GM19467 (cell line): ENCODE measurements at regions not wholly inside any gene's neighbourhood (a gene's known extent, or its start where the extent isn't known, plus 50 kb on each side); places are given as distances from the start of the nearest gene placed in this dataset.

ENCODE experiments used
- ATAC-seq: cut with Tn5 transposase; IDR thresholded peaks from one replicate; pipeline ENCODE4 v1.9.1; 2021; ENCODE audit warnings: mild to moderate bottlenecking, moderate library complexity; ENCODE audit not compliant: unreplicated experiment

GRCh38 chr22:49721211-49721763 is 106.4 kb downstream of the BRD1 start:
- no peak for ATAC-seq

- ATAC-seq: no peak
These were observed 107.3 kb downstream of the BRD1 start for GRCh38 chr22:49720279-49720959.

- ATAC-seq: no peak
These were observed 108.6 kb downstream of the BRD1 start for GRCh38 chr22:49719046-49719445.

- no peak for ATAC-seq
These were observed 109.3 kb downstream of the BRD1 start for GRCh38 chr22:49718396-49718795.

GRCh38 chr22:49717322-49717919 is 110.3 kb downstream of the BRD1 start:
- no peak for ATAC-seq

GRCh38 chr22:49716441-49716840 is 111.2 kb downstream of the BRD1 start:
- ATAC-seq: no peak

- ATAC-seq: no peak
These were observed 112.2 kb downstream of the BRD1 start for GRCh38 chr22:49715450-49715849.

- ATAC-seq: no peak
These were observed 114.7 kb downstream of the BRD1 start for GRCh38 chr22:49713003-49713402.

- ATAC-seq: no peak
These were observed 115.4 kb downstream of the BRD1 start for GRCh38 chr22:49712195-49712791.

GRCh38 chr22:49710746-49711145 is 116.9 kb downstream of the BRD1 start:
- no peak for ATAC-seq

GRCh38 chr22:49709464-49709863 is 118.2 kb downstream of the BRD1 start:
- no peak for ATAC-seq

- no peak for ATAC-seq
These were observed 121.7 kb downstream of the BRD1 start for GRCh38 chr22:49705972-49706352.

- no peak for ATAC-seq
These were observed 122.3 kb downstream of the BRD1 start for GRCh38 chr22:49705216-49705971.

- no peak for ATAC-seq
These were observed 123.1 kb downstream of the BRD1 start for GRCh38 chr22:49704345-49705215.

- ATAC-seq: no peak
These were observed 123.7 kb downstream of the BRD1 start for GRCh38 chr22:49703990-49704344.

- ATAC-seq: no peak
These were observed 124.2 kb downstream of the BRD1 start for GRCh38 chr22:49703505-49703904.

- no peak for ATAC-seq
These were observed 125.6 kb downstream of the BRD1 start for GRCh38 chr22:49702068-49702397.

- ATAC-seq: no peak
These were observed 126.1 kb downstream of the BRD1 start for GRCh38 chr22:49701380-49702067.

- no peak for ATAC-seq
These were observed 127.7 kb downstream of the BRD1 start for GRCh38 chr22:49699928-49700498.

- no peak for ATAC-seq
These were observed 128.2 kb downstream of the BRD1 start for GRCh38 chr22:49699476-49699875.
